Panc1 (cell line): ENCODE measurements at regions not wholly inside any gene's neighbourhood (a gene's known extent, or its start where the extent isn't known, plus 50 kb on each side); places are given as distances from the start of the nearest gene placed in this dataset.

Source experiments
- ATAC-seq: fragments of 200-7000 bp; cut with Tn5 transposase; 2 replicates; pipeline ENCODE4 v1.9.1; 2020; ENCODE audit warnings: mild to moderate bottlenecking, moderate library complexity
- BruUV-seq: library from RNA; stranded (reverse); fragments of 400-500 nt; replicated peaks from 2 replicates; lab custom pipeline; 2021; lab: Mats Ljungman, UMichigan
- CTCF ChIA-PET: fragments of 300-600 bp; sonication (Branson Sonifier 250); formaldehyde crosslinking; loops from one replicate; lab custom pipeline; 2022; ENCODE audit warnings: antibody characterized with exemption; lab: Charles Lee
- POLR2A ChIA-PET: fragments of 300-600 bp; sonication (Branson Sonifier 250); formaldehyde crosslinking; loops from one replicate; lab custom pipeline; 2022; ENCODE audit warnings: antibody characterized with exemption; lab: Charles Lee
- DNase-seq: peaks from one replicate; pipeline ENCODE4 v3.0.0-alpha.2; 2010; ENCODE audit warnings: low read depth, low spot score
- H3K27ac ChIP-seq: 2 replicates; pipeline ENCODE4 v1.5.1; 2011; ENCODE audit warnings: mild to moderate bottlenecking, low read length, inconsistent platforms
- H3K27me3 ChIP-seq: fragments of 200-500 bp; sonication (Bioruptor generic); 2 replicates; pipeline ENCODE4 v1.6.0; 2014; ENCODE audit warnings: low read length, inconsistent platforms; ENCODE audit not compliant: control insufficient read depth, insufficient read depth
- H3K36me3 ChIP-seq: fragments of 200-500 bp; sonication (Bioruptor generic); 2 replicates; pipeline ENCODE4 v1.5.1; 2014; ENCODE audit warnings: inconsistent platforms, mild to moderate bottlenecking, low read length, moderate library complexity; ENCODE audit not compliant: control insufficient read depth, insufficient read depth
- H3K4me1 ChIP-seq: 2 replicates; pipeline ENCODE4 v1.5.1; 2011; ENCODE audit warnings: inconsistent platforms, mild to moderate bottlenecking, low read length, moderate library complexity; ENCODE audit not compliant: control insufficient read depth, insufficient read depth
- H3K4me3 ChIP-seq, 2 experiments: 2 replicates each; pipeline ENCODE4 v1.5.1; 2011 to 2012; ENCODE audit warnings: low read depth in 2 of 2, low read length in 2 of 2, mild to moderate bottlenecking in 2 of 2, inconsistent platforms in 1 of 2, moderate library complexity in 1 of 2
- H3K9me3 ChIP-seq: fragments of 200-500 bp; sonication (Bioruptor generic); 2 replicates; pipeline ENCODE4 v1.5.1; 2014; ENCODE audit warnings: low read depth, mild to moderate bottlenecking, inconsistent platforms, low read length, moderate library complexity; ENCODE audit not compliant: control insufficient read depth, insufficient read depth
- CTCF ChIP-seq: fragments of 450-650 bp; IDR thresholded peaks from 2 replicates; pipeline ENCODE4 v1.5.1; 2017; ENCODE audit warnings: mild to moderate bottlenecking
- POLR2AphosphoS5 ChIP-seq: IDR thresholded peaks from 2 replicates; pipeline ENCODE4 v1.6.1; 2012; ENCODE audit warnings: mild to moderate bottlenecking, low read depth, low read length, moderate library complexity
- REST ChIP-seq, 2 experiments: IDR thresholded peaks; 2 replicates each; pipeline ENCODE4 v1.6.1; 2011 to 2012; ENCODE audit warnings: low read depth in 2 of 2, control low read depth in 1 of 2, low read length in 1 of 2, mild to moderate bottlenecking in 1 of 2, moderate library complexity in 1 of 2; ENCODE audit not compliant: insufficient read depth in 1 of 2
- SIN3A ChIP-seq: IDR thresholded peaks from 2 replicates; pipeline ENCODE4 v1.6.1; 2012; ENCODE audit warnings: low read depth, mild to moderate bottlenecking, low read length, moderate library complexity, borderline replicate concordance; ENCODE audit not compliant: insufficient read depth
- TCF7L2 ChIP-seq: IDR thresholded peaks from 2 replicates; pipeline ENCODE4 v1.6.1; 2011; ENCODE audit warnings: mild to moderate bottlenecking, low read depth, low read length, inconsistent platforms
- in situ Hi-C: cut with HindIII; loops from 2 replicates; pipeline ENCODE4 v1.10.0; 2016; ENCODE audit warnings: low sequenced_read_pairs, low pct_unique_long_range_greater_than_20kb
- intact Hi-C: fragments of 100-400 bp; cut with micrococcal nuclease; formaldehyde crosslinking; loops from one replicate; pipeline ENCODE4 v1.10.0; 2022; ENCODE audit not compliant: unreplicated experiment

GRCh38 chr9:71485326-71485725 is 283.0 kb downstream of the CEMIP2 start:
- H3K27me3 ChIP-seq: no peaks in the 10 kb centered on the region
- no peak for TF ChIP-seq SIN3A
- no peak for TF ChIP-seq TCF7L2
- TF ChIP-seq POLR2AphosphoS5: no peak
- no peak for TF ChIP-seq CTCF
- TF ChIP-seq REST (IDR thresholded peaks at IDR 0.05; ENCODE audit: insufficient read depth in 1 of 2, low read depth in 2 of 2, low read length in 1 of 2): no peak
- no peaks in the 10 kb centered on the region for H3K9me3 ChIP-seq
- DNase-seq: no peak
- intact Hi-C loops: no loop called here
- BruUV-seq: no TSS peak
- no peak overlapping the region for H3K4me3 ChIP-seq
- in situ Hi-C loops: no loop called here
- no peaks in the 10 kb centered on the region for H3K4me1 ChIP-seq
- ATAC-seq: no peak
- H3K36me3 ChIP-seq: no peaks in the 10 kb centered on the region
- no peak overlapping the region for H3K27ac ChIP-seq
- POLR2A ChIA-PET: no interaction called here
- CTCF ChIA-PET: no interaction called here

- BruUV-seq: no TSS peak
- ChIA-PET POLR2A (no interaction called here), CTCF (no interaction called here)
Observed at GRCh38 chr9:71483436-71483835, 284.9 kb downstream of the CEMIP2 start.

More at GRCh38 chr9:71483436-71483835, 284.9 kb downstream of the CEMIP2 start:
- no peaks in the 10 kb centered on the region for H3K36me3 ChIP-seq
- intact Hi-C loops: no loop called here
- H3K27me3 ChIP-seq: no peaks in the 10 kb centered on the region
- H3K4me3 ChIP-seq: no peak overlapping the region
- H3K4me1 ChIP-seq: no peaks in the 10 kb centered on the region
- in situ Hi-C loops: no loop called here
- ATAC-seq: no peak
- TF ChIP-seq TCF7L2 (no peak), POLR2AphosphoS5 (no peak), REST (IDR thresholded peaks at IDR 0.05; ENCODE audit: insufficient read depth in 1 of 2, low read depth in 2 of 2, low read length in 1 of 2) (no peak), CTCF (no peak), SIN3A (no peak)
- H3K9me3 ChIP-seq: no peaks in the 10 kb centered on the region
- DNase-seq: no peak
- no peak overlapping the region for H3K27ac ChIP-seq
